GM12892 (cell line): ENCODE measurements at regions not wholly inside any gene's neighbourhood (a gene's known extent, or its start where the extent isn't known, plus 50 kb on each side); places are given as distances from the start of the nearest gene placed in this dataset.

Source experiments
- POLR2A ChIP-seq: IDR thresholded peaks from 2 replicates; pipeline ENCODE4 v1.6.1; 2011; ENCODE audit warnings: low read depth, low read length, control low read depth
- POLR2AphosphoS5 ChIP-seq: IDR thresholded peaks from 2 replicates; pipeline ENCODE4 v1.6.1; 2011; ENCODE audit warnings: low read depth, low read length, control low read depth
- TAF1 ChIP-seq: IDR thresholded peaks from 2 replicates; pipeline ENCODE4 v1.6.1; 2011; ENCODE audit warnings: low read depth, mild to moderate bottlenecking, control low read depth, low read length, borderline replicate concordance

DNA sequence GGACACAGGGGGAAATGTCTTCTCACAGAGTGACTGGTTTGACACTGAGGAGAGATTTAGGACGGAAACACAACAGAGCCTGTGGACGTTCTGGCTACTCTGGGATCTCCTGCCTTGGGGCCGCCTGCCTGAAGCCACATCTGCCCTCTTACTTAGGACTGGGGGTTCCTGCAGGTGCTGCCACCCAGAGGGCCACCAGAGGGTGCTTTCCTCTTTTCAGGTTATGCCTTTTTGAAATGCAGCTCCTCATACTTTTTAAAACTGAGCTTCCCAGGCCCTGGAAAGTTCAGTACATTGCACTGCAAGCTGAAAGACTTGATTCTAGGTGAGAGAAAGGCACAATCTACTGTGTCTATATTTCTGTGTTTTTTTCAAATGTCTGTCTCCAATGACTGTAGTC, 92.2 kb upstream of the PGRMC2 start:
- TF ChIP-seq POLR2AphosphoS5 (no peak), POLR2A (no peak), TAF1 (no peak)
